WTC11 (cell line): ENCODE measurements at regions not wholly inside any gene's neighbourhood (a gene's known extent, or its start where the extent isn't known, plus 50 kb on each side); places are given as distances from the start of the nearest gene placed in this dataset.
A peak's percentile ranks its signal among the peaks of the same experiment; 100 is the strongest.

Experiments used
- ATAC-seq: fragments of 200-7000 bp; cut with Tn5 transposase; 2 replicates; pipeline ENCODE4 v1.10.0; 2021; ENCODE audit warnings: mild to moderate bottlenecking, moderate library complexity
- CTCF ChIA-PET: fragments of 300-600 bp; sonication (Branson Sonifier 250); formaldehyde crosslinking; loops from one replicate; lab custom pipeline; 2021; ENCODE audit warnings: antibody characterized with exemption; lab: Charles Lee
- POLR2A ChIA-PET: fragments of 350-600 bp; sonication (Branson Sonifier 250); formaldehyde crosslinking; loops from one replicate; lab custom pipeline; 2021; ENCODE audit warnings: antibody characterized with exemption; lab: Charles Lee
- DNase-seq: peaks from one replicate; pipeline ENCODE4 v3.0.0; 2021; ENCODE audit warnings: low spot score
- H3K27ac Mint-ChIP-seq: 2 replicates; pipeline ENCODE4 v1.8.0; 2021; ENCODE audit warnings: mixed read lengths
- H3K27me3 Mint-ChIP-seq: 2 replicates; pipeline ENCODE4 v1.8.0; 2021; ENCODE audit warnings: low read depth, mild to moderate bottlenecking, moderate library complexity, mixed read lengths
- H3K36me3 Mint-ChIP-seq: 2 replicates; pipeline ENCODE4 v1.8.0; 2021; ENCODE audit warnings: mixed read lengths
- H3K4me1 Mint-ChIP-seq: 2 replicates; pipeline ENCODE4 v1.8.0; 2022; ENCODE audit warnings: mixed read lengths
- H3K4me3 Mint-ChIP-seq: 2 replicates; pipeline ENCODE4 v1.8.0; 2021; ENCODE audit warnings: mild to moderate bottlenecking, moderate library complexity, mixed read lengths
- H3K9me3 Mint-ChIP-seq: 2 replicates; pipeline ENCODE4 v1.8.0; 2021; ENCODE audit warnings: mixed read lengths
- ETV6 ChIP-seq: sonication (generic); formaldehyde crosslinking; IDR thresholded peaks from 2 replicates; pipeline ENCODE4 v1.8.1; 2022; ENCODE audit warnings: mild to moderate bottlenecking, missing genetic modification reagents
- KAT7 ChIP-seq: sonication (generic); formaldehyde crosslinking; IDR thresholded peaks from 2 replicates; pipeline ENCODE4 v1.8.1; 2023; ENCODE audit warnings: missing genetic modification reagents, mild to moderate bottlenecking, borderline replicate concordance
- MXD4 ChIP-seq: fragments of 250-450 bp; sonication (Bioruptor Pico); IDR thresholded peaks from 2 replicates; pipeline ENCODE4 v1.8.0; 2021; ENCODE audit warnings: mild to moderate bottlenecking, moderate library complexity, borderline replicate concordance
- NFYB ChIP-seq: sonication (generic); formaldehyde crosslinking; conservative IDR thresholded peaks from 2 replicates; pipeline ENCODE4 v1.8.0; 2022; ENCODE audit warnings: low read depth, missing genetic modification reagents
- NR3C1 ChIP-seq: sonication (generic); formaldehyde crosslinking; conservative IDR thresholded peaks from 2 replicates; pipeline ENCODE4 v1.8.1; 2023; ENCODE audit warnings: low read depth, mild to moderate bottlenecking, missing genetic modification reagents
- OVOL2 ChIP-seq: fragments of 250-450 bp; sonication (Bioruptor Pico); IDR thresholded peaks from 2 replicates; pipeline ENCODE4 v1.9.0; 2021; ENCODE audit warnings: mild to moderate bottlenecking, borderline replicate concordance
- RORB ChIP-seq: fragments of 250-450 bp; sonication (Bioruptor Pico); IDR thresholded peaks from 2 replicates; pipeline ENCODE4 v1.9.0; 2021; ENCODE audit warnings: mild to moderate bottlenecking
- SMAD3 ChIP-seq: sonication (generic); formaldehyde crosslinking; IDR thresholded peaks from 2 replicates; pipeline ENCODE4 v1.8.0; 2022; ENCODE audit warnings: missing genetic modification reagents, mild to moderate bottlenecking, borderline replicate concordance
- TEAD1 ChIP-seq: sonication (generic); formaldehyde crosslinking; IDR thresholded peaks from 2 replicates; pipeline ENCODE4 v1.8.0; 2022; ENCODE audit warnings: mild to moderate bottlenecking, missing genetic modification reagents
- ZNF423 ChIP-seq: fragments of 250-450 bp; sonication (Bioruptor Pico); IDR thresholded peaks from 2 replicates; pipeline ENCODE4 v2.1.2; 2022; ENCODE audit warnings: mild to moderate bottlenecking, moderate library complexity
- TF ChIP-seq, protein P1 (sequence below): sonication (generic); formaldehyde crosslinking; IDR thresholded peaks from 2 replicates; pipeline ENCODE4 v1.8.0; 2022; ENCODE audit warnings: mild to moderate bottlenecking, missing genetic modification reagents
- TF ChIP-seq, protein P2 (sequence below): sonication (generic); formaldehyde crosslinking; IDR thresholded peaks from 2 replicates; pipeline ENCODE4 v1.8.0; 2023; ENCODE audit warnings: missing genetic modification reagents
- TF ChIP-seq, protein P3 (sequence below): sonication (generic); formaldehyde crosslinking; conservative IDR thresholded peaks from 2 replicates; pipeline ENCODE4 v1.8.1; 2022; ENCODE audit warnings: mild to moderate bottlenecking, missing genetic modification reagents
- TF ChIP-seq, protein P4 (sequence below): sonication (generic); formaldehyde crosslinking; IDR thresholded peaks from 2 replicates; pipeline ENCODE4 v1.8.1; 2022; ENCODE audit warnings: low read depth, missing genetic modification reagents, borderline replicate concordance
- TF ChIP-seq, protein P5 (sequence below): sonication (generic); formaldehyde crosslinking; conservative IDR thresholded peaks from 2 replicates; pipeline ENCODE4 v1.8.1; 2023; ENCODE audit warnings: mild to moderate bottlenecking, low read depth, missing genetic modification reagents, moderate library complexity
- TF ChIP-seq, protein P6 (sequence below): sonication (generic); formaldehyde crosslinking; IDR thresholded peaks from 2 replicates; pipeline ENCODE4 v1.8.1; 2023; ENCODE audit warnings: mild to moderate bottlenecking, missing genetic modification reagents, moderate library complexity
- TF ChIP-seq, protein P7 (sequence below): sonication (generic); formaldehyde crosslinking; IDR thresholded peaks from 2 replicates; pipeline ENCODE4 v1.8.1; 2022; ENCODE audit warnings: mild to moderate bottlenecking, missing genetic modification reagents, moderate library complexity, borderline replicate concordance

DNA sequence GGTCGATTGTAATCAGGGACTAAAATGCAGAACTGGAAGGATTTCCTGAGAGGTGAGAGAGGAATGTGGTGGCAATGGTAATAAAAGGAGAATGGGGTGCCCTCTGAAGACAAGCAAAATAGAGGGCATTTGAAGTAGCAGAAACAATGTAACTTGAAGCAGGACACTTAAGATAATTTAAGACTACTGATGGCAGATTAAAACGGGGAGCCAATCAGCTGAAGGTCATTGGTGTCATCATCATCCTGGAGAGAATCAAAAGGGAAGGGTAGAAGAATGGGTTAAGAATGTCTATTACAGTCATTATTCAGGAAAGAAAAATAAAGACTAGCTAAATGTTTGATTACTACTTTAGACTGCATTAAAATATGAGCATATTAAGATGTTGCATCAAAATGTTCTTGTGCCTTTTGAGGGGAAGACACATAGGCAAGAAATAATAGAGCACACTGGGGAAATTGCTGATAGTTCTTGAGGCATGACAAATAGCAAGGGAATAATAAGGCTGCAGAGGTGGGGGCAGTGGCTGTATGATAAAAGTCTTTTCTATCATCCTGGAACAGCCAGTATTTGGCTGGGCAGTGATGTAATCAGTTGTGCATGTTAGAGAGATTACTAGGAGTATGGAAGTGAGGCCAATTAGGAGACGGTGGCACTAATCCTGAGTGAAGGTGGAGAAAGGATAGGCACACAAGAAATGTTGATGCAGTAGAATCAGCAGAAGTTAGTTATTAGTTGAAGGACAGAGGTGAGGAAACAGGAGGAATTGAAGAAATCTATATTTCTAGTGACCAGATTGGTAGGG is 60.2 kb downstream of the CCDC71L start:
- H3K27me3 Mint-ChIP-seq, result no peaks in the 10 kb centered on the region; the same call in 1 of the 2 replicates
- no peak for ATAC-seq
- DNase-seq, result no peak
- no peak overlapping the region for H3K27ac Mint-ChIP-seq
- 0 out of 2 replicates have a peak, but pooled peaks cover 4% of the 10 kb centered on the region for H3K9me3 Mint-ChIP-seq
- TF ChIP-seq NFYB (CRISPR knock-in tag), result no peak
- TF ChIP-seq, protein P1, sequence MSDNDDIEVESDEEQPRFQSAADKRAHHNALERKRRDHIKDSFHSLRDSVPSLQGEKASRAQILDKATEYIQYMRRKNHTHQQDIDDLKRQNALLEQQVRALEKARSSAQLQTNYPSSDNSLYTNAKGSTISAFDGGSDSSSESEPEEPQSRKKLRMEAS, result no peak
- TF ChIP-seq, protein P2, sequence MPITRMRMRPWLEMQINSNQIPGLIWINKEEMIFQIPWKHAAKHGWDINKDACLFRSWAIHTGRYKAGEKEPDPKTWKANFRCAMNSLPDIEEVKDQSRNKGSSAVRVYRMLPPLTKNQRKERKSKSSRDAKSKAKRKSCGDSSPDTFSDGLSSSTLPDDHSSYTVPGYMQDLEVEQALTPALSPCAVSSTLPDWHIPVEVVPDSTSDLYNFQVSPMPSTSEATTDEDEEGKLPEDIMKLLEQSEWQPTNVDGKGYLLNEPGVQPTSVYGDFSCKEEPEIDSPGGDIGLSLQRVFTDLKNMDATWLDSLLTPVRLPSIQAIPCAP (CRISPR knock-in tag), result no peak
- TF ChIP-seq, protein P3, sequence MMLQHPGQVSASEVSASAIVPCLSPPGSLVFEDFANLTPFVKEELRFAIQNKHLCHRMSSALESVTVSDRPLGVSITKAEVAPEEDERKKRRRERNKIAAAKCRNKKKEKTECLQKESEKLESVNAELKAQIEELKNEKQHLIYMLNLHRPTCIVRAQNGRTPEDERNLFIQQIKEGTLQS (CRISPR knock-in tag), result no peak
- TF ChIP-seq, protein P4, sequence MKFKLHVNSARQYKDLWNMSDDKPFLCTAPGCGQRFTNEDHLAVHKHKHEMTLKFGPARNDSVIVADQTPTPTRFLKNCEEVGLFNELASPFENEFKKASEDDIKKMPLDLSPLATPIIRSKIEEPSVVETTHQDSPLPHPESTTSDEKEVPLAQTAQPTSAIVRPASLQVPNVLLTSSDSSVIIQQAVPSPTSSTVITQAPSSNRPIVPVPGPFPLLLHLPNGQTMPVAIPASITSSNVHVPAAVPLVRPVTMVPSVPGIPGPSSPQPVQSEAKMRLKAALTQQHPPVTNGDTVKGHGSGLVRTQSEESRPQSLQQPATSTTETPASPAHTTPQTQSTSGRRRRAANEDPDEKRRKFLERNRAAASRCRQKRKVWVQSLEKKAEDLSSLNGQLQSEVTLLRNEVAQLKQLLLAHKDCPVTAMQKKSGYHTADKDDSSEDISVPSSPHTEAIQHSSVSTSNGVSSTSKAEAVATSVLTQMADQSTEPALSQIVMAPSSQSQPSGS (CRISPR knock-in tag), result no peak
- TF ChIP-seq, protein P5, sequence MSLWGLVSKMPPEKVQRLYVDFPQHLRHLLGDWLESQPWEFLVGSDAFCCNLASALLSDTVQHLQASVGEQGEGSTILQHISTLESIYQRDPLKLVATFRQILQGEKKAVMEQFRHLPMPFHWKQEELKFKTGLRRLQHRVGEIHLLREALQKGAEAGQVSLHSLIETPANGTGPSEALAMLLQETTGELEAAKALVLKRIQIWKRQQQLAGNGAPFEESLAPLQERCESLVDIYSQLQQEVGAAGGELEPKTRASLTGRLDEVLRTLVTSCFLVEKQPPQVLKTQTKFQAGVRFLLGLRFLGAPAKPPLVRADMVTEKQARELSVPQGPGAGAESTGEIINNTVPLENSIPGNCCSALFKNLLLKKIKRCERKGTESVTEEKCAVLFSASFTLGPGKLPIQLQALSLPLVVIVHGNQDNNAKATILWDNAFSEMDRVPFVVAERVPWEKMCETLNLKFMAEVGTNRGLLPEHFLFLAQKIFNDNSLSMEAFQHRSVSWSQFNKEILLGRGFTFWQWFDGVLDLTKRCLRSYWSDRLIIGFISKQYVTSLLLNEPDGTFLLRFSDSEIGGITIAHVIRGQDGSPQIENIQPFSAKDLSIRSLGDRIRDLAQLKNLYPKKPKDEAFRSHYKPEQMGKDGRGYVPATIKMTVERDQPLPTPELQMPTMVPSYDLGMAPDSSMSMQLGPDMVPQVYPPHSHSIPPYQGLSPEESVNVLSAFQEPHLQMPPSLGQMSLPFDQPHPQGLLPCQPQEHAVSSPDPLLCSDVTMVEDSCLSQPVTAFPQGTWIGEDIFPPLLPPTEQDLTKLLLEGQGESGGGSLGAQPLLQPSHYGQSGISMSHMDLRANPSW (CRISPR knock-in tag), result no peak
- TF ChIP-seq SMAD3, result no peak
- TF ChIP-seq, protein P6, sequence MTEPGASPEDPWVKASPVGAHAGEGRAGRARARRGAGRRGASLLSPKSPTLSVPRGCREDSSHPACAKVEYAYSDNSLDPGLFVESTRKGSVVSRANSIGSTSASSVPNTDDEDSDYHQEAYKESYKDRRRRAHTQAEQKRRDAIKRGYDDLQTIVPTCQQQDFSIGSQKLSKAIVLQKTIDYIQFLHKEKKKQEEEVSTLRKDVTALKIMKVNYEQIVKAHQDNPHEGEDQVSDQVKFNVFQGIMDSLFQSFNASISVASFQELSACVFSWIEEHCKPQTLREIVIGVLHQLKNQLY (CRISPR knock-in tag), result no peak
- TF ChIP-seq ETV6 (CRISPR knock-in tag), result no peak
- no peak for TF ChIP-seq ZNF423 (CRISPR knock-in tag)
- TF ChIP-seq RORB (CRISPR knock-in tag), result no peak
- TF ChIP-seq KAT7 (CRISPR knock-in tag), result no peak
- no peak for TF ChIP-seq MXD4 (CRISPR knock-in tag)
- TF ChIP-seq, protein P7, sequence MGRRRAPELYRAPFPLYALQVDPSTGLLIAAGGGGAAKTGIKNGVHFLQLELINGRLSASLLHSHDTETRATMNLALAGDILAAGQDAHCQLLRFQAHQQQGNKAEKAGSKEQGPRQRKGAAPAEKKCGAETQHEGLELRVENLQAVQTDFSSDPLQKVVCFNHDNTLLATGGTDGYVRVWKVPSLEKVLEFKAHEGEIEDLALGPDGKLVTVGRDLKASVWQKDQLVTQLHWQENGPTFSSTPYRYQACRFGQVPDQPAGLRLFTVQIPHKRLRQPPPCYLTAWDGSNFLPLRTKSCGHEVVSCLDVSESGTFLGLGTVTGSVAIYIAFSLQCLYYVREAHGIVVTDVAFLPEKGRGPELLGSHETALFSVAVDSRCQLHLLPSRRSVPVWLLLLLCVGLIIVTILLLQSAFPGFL (CRISPR knock-in tag), result no peak
- no peak for TF ChIP-seq OVOL2 (CRISPR knock-in tag)
- TF ChIP-seq NR3C1 (CRISPR knock-in tag), result no peak
- peaks cover 8% of the 10 kb centered on the region for H3K4me1 Mint-ChIP-seq
- POLR2A ChIA-PET, result no interaction called here
- H3K36me3 Mint-ChIP-seq, result no peaks in the 10 kb centered on the region
- no peak overlapping the region for H3K4me3 Mint-ChIP-seq
- CTCF ChIA-PET, result no interaction called here

DNA sequence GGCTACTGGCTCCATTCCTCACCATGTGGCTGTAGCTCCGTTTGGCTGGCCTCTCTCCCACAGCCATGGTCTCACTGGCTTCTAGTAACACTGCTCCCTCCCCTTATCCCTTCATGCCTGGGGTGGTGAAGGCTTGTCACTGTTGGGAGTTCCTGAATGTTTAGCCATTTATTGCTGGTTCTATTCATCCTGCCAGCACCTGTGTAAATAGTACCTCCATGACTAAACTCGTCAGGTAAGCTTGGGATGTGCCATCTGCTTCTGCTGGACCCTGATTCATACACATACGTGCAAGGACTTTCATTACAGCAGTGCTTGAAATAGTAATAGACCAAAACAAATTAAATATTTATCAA is 61.6 kb downstream of the CCDC71L start:
- POLR2A ChIA-PET, result no interaction called here
- Mint-ChIP-seq H3K36me3 (no peaks in the 10 kb centered on the region), H3K27me3 (no peaks in the 10 kb centered on the region; the same call in 1 of the 2 replicates), H3K4me1 (peaks cover 8% of the 10 kb centered on the region), H3K9me3 (0 out of 2 replicates have a peak, but pooled peaks cover 4% of the 10 kb centered on the region), H3K4me3 (no peak overlapping the region), H3K27ac (no peak overlapping the region)
- CTCF ChIA-PET, result interaction anchor here (0.7 to 1.2 kb wide), 2 partner anchors 10 to 56 kb away, joined by 3 to 4 read pairs; no protein-coding TSS in a partner anchor
- no peak for TF ChIP-seq TEAD1 (CRISPR knock-in tag)
- TF ChIP-seq, protein P3 (CRISPR knock-in tag), result no peak
- ATAC-seq (peak; percentile 23), DNase-seq (no peak)
